NCI-H2171 (cell line): ENCODE measurements at regions not wholly inside any gene's neighbourhood (a gene's known extent, or its start where the extent isn't known, plus 50 kb on each side); places are given as distances from the start of the nearest gene placed in this dataset.

ENCODE experiments used
- DNase-seq: peaks from one replicate; lab custom pipeline; 2025; lab: John Stamatoyannopoulos, UW

- DNase-seq, result no peak
Observed at GRCh38 chr17:33977729-33978514, 277.2 kb upstream of the CCL2 start.

GRCh38 chr17:33978889-33979288 is 276.2 kb upstream of the CCL2 start:
- no peak for DNase-seq

- no peak for DNase-seq
Observed at GRCh38 chr17:33980193-33980592, 274.9 kb upstream of the CCL2 start.

GRCh38 chr17:33981711-33982601 is 273.1 kb upstream of the CCL2 start:
- peak; percentile 56 for DNase-seq

GRCh38 chr17:33982909-33983308 is 272.2 kb upstream of the CCL2 start:
- DNase-seq, result no peak

GRCh38 chr17:33983824-33984574 is 271.1 kb upstream of the CCL2 start:
- DNase-seq, result no peak

GRCh38 chr17:33986088-33986487 is 269.0 kb upstream of the CCL2 start:
- DNase-seq, result no peak

GRCh38 chr17:33986566-33986965 is 268.5 kb upstream of the CCL2 start:
- no peak for DNase-seq

- peak; percentile 24 for DNase-seq
Observed at GRCh38 chr17:33987162-33987561, 267.9 kb upstream of the CCL2 start.

- DNase-seq, result no peak
Observed at GRCh38 chr17:33989361-33990148, 265.5 kb upstream of the CCL2 start.

GRCh38 chr17:33990943-33991706 is 264.0 kb upstream of the CCL2 start:
- DNase-seq, result no peak

- no peak for DNase-seq
Observed at GRCh38 chr17:33992113-33992512, 263.0 kb upstream of the CCL2 start.

GRCh38 chr17:34000639-34001038 is 254.4 kb upstream of the CCL2 start:
- DNase-seq, result no peak

- no peak for DNase-seq
Observed at GRCh38 chr17:34001246-34001645, 253.8 kb upstream of the CCL2 start.

- DNase-seq, result no peak
Observed at GRCh38 chr17:34006126-34006525, 249.0 kb upstream of the CCL2 start.

- no peak for DNase-seq
Observed at GRCh38 chr17:34008125-34008524, 247.0 kb upstream of the CCL2 start.

- no peak for DNase-seq
Observed at GRCh38 chr17:34009912-34010311, 245.2 kb upstream of the CCL2 start.

GRCh38 chr17:34010534-34010933 is 244.6 kb upstream of the CCL2 start:
- DNase-seq, result no peak

- DNase-seq, result no peak
Observed at GRCh38 chr17:34011599-34011998, 243.5 kb upstream of the CCL2 start.

- no peak for DNase-seq
Observed at GRCh38 chr17:34012709-34013375, 242.2 kb upstream of the CCL2 start.
